Epithelial cell of esophagus (primary cell): ENCODE measurements at regions not wholly inside any gene's neighbourhood (a gene's known extent, or its start where the extent isn't known, plus 50 kb on each side); places are given as distances from the start of the nearest gene placed in this dataset.

Experiments
- DNase-seq: peaks from one replicate; pipeline ENCODE4 v3.0.0; 2010; ENCODE audit warnings: low read depth
- H3K4me3 ChIP-seq: 2 replicates; pipeline ENCODE4 v1.5.1; 2011; ENCODE audit warnings: mild to moderate bottlenecking, low read length, control low read depth
- TF ChIP-seq, protein P1 (sequence below): IDR thresholded peaks from 2 replicates; pipeline ENCODE4 v1.5.1; 2011; ENCODE audit warnings: low read depth, mild to moderate bottlenecking, low read length, control low read depth, inconsistent platforms; ENCODE audit not compliant: insufficient read depth; ENCODE audit errors: missing control alignments

DNA sequence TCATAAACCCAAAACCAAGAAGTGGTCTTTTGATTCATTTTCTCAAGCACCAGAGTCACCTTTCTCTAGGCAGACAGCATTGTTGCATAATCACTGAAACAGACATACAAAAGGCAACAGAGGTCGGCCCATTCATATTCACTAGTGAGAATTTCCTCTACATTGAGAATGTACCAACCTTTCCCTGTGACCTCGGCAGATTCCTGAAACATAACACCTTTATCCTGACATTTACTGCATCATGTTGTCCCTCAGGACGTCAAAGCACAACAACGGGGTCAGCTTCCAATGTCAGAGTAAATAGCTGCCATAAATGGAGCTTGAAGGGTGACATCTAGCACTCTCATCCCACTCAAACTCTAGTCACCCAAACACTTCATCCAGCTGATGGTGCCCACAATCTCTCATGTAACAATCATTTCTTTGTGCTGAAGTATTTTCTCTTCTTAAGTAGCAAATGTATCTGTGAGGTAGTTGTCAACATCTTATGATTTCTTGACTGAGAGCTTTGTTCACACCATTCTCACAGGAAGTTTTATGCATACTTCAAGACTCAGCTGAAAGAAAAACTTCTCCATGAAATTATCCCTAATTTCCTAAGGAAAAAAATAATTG is 802.6 kb upstream of the CHAC2 start:
- no peak overlapping the region for H3K4me3 ChIP-seq
- TF ChIP-seq, protein P1, sequence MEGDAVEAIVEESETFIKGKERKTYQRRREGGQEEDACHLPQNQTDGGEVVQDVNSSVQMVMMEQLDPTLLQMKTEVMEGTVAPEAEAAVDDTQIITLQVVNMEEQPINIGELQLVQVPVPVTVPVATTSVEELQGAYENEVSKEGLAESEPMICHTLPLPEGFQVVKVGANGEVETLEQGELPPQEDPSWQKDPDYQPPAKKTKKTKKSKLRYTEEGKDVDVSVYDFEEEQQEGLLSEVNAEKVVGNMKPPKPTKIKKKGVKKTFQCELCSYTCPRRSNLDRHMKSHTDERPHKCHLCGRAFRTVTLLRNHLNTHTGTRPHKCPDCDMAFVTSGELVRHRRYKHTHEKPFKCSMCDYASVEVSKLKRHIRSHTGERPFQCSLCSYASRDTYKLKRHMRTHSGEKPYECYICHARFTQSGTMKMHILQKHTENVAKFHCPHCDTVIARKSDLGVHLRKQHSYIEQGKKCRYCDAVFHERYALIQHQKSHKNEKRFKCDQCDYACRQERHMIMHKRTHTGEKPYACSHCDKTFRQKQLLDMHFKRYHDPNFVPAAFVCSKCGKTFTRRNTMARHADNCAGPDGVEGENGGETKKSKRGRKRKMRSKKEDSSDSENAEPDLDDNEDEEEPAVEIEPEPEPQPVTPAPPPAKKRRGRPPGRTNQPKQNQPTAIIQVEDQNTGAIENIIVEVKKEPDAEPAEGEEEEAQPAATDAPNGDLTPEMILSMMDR, result no peak
- DNase-seq, result no peak

- DNase-seq, result no peak
- TF ChIP-seq, protein P1, result no peak
- no peak overlapping the region for H3K4me3 ChIP-seq
Observed at GRCh38 chr2:52961403-52961802, 806.2 kb upstream of the CHAC2 start.

DNA sequence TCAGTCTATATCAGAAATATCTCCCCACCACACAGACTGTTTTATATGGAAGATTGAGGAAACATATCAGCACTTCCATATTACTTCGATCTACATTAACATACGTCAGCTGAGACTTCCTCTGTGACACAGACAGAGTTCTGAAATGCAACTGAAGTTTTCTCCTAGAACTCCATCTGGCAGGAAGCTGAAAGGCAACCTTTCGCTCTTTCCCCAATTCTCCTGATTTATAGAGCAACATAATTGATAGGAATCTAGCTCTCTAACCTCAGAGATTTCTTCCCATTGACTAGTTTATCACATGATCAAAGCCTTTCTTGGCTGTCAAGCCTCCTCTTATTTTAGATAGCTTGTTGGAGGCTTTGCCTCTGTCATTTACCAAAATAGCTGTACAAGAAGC is 806.7 kb upstream of the CHAC2 start:
- H3K4me3 ChIP-seq, result no peak overlapping the region
- no peak for DNase-seq
- TF ChIP-seq, protein P1, result no peak

DNA sequence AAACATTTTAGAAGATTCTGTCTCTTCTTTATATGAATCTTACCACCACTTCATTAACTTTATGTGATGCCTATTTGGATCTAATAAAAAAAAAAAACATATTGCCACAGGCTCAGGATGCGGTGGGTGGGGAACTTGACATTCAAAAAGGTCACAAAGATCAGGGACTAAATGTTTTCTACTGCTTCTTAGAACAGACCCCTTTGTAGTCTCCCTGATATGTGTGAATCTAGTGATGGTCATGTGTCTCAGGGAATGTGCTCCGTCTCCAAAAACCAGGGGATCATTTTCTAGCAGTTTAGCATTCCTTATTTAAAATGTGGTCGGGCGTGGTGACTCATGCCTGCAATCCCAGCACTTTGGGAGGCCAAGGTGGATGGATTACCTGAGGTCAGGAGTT is 807.8 kb upstream of the CHAC2 start:
- H3K4me3 ChIP-seq, result no peak overlapping the region
- TF ChIP-seq, protein P1, result no peak
- DNase-seq, result no peak

- H3K4me3 ChIP-seq, result no peak overlapping the region
- TF ChIP-seq, protein P1, result no peak
- DNase-seq, result no peak
Observed at GRCh38 chr2:52956766-52957165, 810.8 kb upstream of the CHAC2 start.

DNA sequence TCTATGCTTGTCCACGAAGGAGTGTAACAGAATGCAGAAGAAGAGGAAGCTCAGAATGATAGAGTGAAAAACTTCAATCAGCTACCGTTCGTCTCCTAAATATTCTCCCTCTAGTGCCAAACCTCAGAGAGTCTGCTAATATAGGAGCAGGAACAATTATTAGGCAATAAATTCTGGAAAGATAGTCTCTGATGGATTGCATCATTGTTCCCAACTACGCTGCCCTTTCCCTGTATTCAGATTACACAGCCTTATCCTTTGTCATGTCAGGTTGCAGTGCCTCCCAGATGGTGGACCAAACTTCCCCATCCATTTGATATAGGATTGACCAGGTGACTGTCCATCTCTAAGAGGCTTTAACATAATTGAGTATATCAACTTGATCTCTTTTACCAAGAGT is 811.5 kb upstream of the CHAC2 start:
- DNase-seq, result no peak
- no peak overlapping the region for H3K4me3 ChIP-seq
- TF ChIP-seq, protein P1, result no peak

- TF ChIP-seq, protein P1, result no peak
- peak; percentile 4 for DNase-seq
- no peak overlapping the region for H3K4me3 ChIP-seq
Observed at GRCh38 chr2:52955079-52955478, 812.5 kb upstream of the CHAC2 start.
